ENCODE measurements at regions not wholly inside any gene's neighbourhood (a gene's known extent, or its start where the extent isn't known, plus 50 kb on each side); places are given as distances from the start of the nearest gene placed in this dataset.

- TF ChIP-seq CTCF (IDR thresholded peaks at IDR 0.05) (peak in 1 of 3 experiments; percentile 33), POLR2A (IDR thresholded peaks at IDR 0.05) (no peak)
Measured at GRCh38 chr1:240691909-240692705, 80.2 kb upstream of the GREM2 start.

All from vagina (tissue), 2 donors.